HEK293 (cell line): ENCODE measurements at regions not wholly inside any gene's neighbourhood (a gene's known extent, or its start where the extent isn't known, plus 50 kb on each side); places are given as distances from the start of the nearest gene placed in this dataset.

Experiments used
- CTCF ChIA-PET: fragments of 350-600 bp; formaldehyde crosslinking; extraction: SDS; loops from one replicate; lab custom pipeline; 2021; ENCODE audit warnings: antibody characterized with exemption; lab: Yijun Ruan, JAX
- POLR2A ChIA-PET: fragments of 300-600 bp; formaldehyde crosslinking; extraction: SDS; loops from one replicate; lab custom pipeline; 2020; ENCODE audit warnings: antibody characterized with exemption, inconsistent platforms; lab: Yijun Ruan, JAX
- H3K27ac ChIP-seq: fragments of 200-500 bp; sonication (Bioruptor generic); 2 replicates; pipeline ENCODE4 v1.5.1; 2014; ENCODE audit warnings: low read depth, low read length, control low read depth, inconsistent platforms; ENCODE audit errors: extremely low read depth
- H3K36me3 ChIP-seq, 2 experiments: fragments of 200-500 bp in 1 of 2; sonication (Bioruptor generic) in 1 of 2; 1 replicate in 1 of 2; 2 replicates in 1 of 2; pipeline ENCODE4 v1.5.1; 2014 to 2017; ENCODE audit warnings: inconsistent platforms in 2 of 2, low read length in 2 of 2; ENCODE audit not compliant: control insufficient read depth in 2 of 2, insufficient read depth in 1 of 2
- H3K4me1 ChIP-seq: fragments of 200-500 bp; sonication (Bioruptor generic); 2 replicates; pipeline ENCODE4 v1.5.1; 2014; ENCODE audit warnings: mild to moderate bottlenecking, low read length, inconsistent platforms; ENCODE audit not compliant: control insufficient read depth, insufficient read depth
- H3K4me3 ChIP-seq: 2 replicates; pipeline ENCODE4 v1.5.1; 2011; ENCODE audit warnings: low read depth, mild to moderate bottlenecking, control low read depth, low read length, moderate library complexity
- H3K9me3 ChIP-seq: fragments of 200-500 bp; sonication (Bioruptor generic); 2 replicates; pipeline ENCODE4 v1.5.1; 2014; ENCODE audit warnings: low read depth, low read length, inconsistent platforms; ENCODE audit not compliant: control insufficient read depth, insufficient read depth
- GFI1B ChIP-seq: fragments of 450-650 bp; formaldehyde crosslinking; IDR thresholded peaks from 2 replicates; pipeline ENCODE4 v1.5.1; 2016; ENCODE audit warnings: missing biosample characterization, missing genetic modification characterization
- GLI2 ChIP-seq: fragments of 450-650 bp; formaldehyde crosslinking; IDR thresholded peaks from 2 replicates; pipeline ENCODE4; 2017; ENCODE audit warnings: missing biosample characterization, missing genetic modification characterization, low read depth, borderline replicate concordance
- SP7 ChIP-seq: fragments of 450-650 bp; formaldehyde crosslinking; IDR thresholded peaks from 2 replicates; pipeline ENCODE4 v1.5.1; 2016; ENCODE audit warnings: missing biosample characterization, missing genetic modification characterization
- ZIC2 ChIP-seq: fragments of 450-650 bp; formaldehyde crosslinking; IDR thresholded peaks from 2 replicates; pipeline ENCODE4 v1.5.1; 2016; ENCODE audit warnings: missing biosample characterization, missing genetic modification characterization
- ZNF24 ChIP-seq: fragments of 450-650 bp; formaldehyde crosslinking; IDR thresholded peaks from 2 replicates; pipeline ENCODE4 v1.5.1; 2016; ENCODE audit warnings: missing biosample characterization, missing genetic modification characterization
- ZNF311 ChIP-seq: fragments of 450-650 bp; formaldehyde crosslinking; IDR thresholded peaks from 2 replicates; pipeline ENCODE4 v1.5.1; 2017; ENCODE audit warnings: missing biosample characterization, missing genetic modification characterization, borderline replicate concordance
- ZNF391 ChIP-seq: fragments of 450-650 bp; formaldehyde crosslinking; IDR thresholded peaks from 2 replicates; pipeline ENCODE4 v1.5.1; 2016; ENCODE audit warnings: low read depth, missing biosample characterization, missing genetic modification characterization, borderline replicate concordance
- ZNF600 ChIP-seq: fragments of 450-650 bp; formaldehyde crosslinking; IDR thresholded peaks from 2 replicates; pipeline ENCODE4 v1.5.1; 2016; ENCODE audit warnings: missing biosample characterization, missing genetic modification characterization
- ZNF791 ChIP-seq: fragments of 450-650 bp; formaldehyde crosslinking; IDR thresholded peaks from 2 replicates; pipeline ENCODE4 v1.5.1; 2016; ENCODE audit warnings: missing biosample characterization, missing genetic modification characterization
- ZXDB ChIP-seq: fragments of 450-650 bp; formaldehyde crosslinking; IDR thresholded peaks from 2 replicates; pipeline ENCODE4 v1.5.1; 2016; ENCODE audit warnings: missing biosample characterization, missing genetic modification characterization
- TF ChIP-seq, protein P1 (sequence below): IDR thresholded peaks from 2 replicates; pipeline ENCODE4 v1.6.1; 2011; ENCODE audit warnings: mild to moderate bottlenecking, low read depth, low read length, borderline replicate concordance
- TF ChIP-seq, protein P2 (sequence below): fragments of 450-650 bp; formaldehyde crosslinking; IDR thresholded peaks from 2 replicates; pipeline ENCODE4 v1.5.1; 2016; ENCODE audit warnings: missing biosample characterization, missing genetic modification characterization
- TF ChIP-seq, protein P3 (sequence below): fragments of 450-650 bp; IDR thresholded peaks from 2 replicates; pipeline ENCODE4 v1.5.1; 2018; ENCODE audit warnings: missing biosample characterization, mild to moderate bottlenecking, missing genetic modification characterization
- TF ChIP-seq, protein P4 (sequence below): fragments of 450-650 bp; formaldehyde crosslinking; IDR thresholded peaks from 2 replicates; pipeline ENCODE4 v1.5.0; 2017; ENCODE audit warnings: missing biosample characterization, missing genetic modification characterization, borderline replicate concordance
- TF ChIP-seq, protein P5 (sequence below): fragments of 450-650 bp; formaldehyde crosslinking; IDR thresholded peaks from 2 replicates; pipeline ENCODE4 v1.5.1; 2016; ENCODE audit warnings: missing biosample characterization, missing genetic modification characterization, borderline replicate concordance
- TF ChIP-seq, protein P6 (sequence below): fragments of 450-650 bp; formaldehyde crosslinking; IDR thresholded peaks from 2 replicates; pipeline ENCODE4 v1.5.1; 2017; ENCODE audit warnings: missing biosample characterization, missing genetic modification characterization

DNA sequence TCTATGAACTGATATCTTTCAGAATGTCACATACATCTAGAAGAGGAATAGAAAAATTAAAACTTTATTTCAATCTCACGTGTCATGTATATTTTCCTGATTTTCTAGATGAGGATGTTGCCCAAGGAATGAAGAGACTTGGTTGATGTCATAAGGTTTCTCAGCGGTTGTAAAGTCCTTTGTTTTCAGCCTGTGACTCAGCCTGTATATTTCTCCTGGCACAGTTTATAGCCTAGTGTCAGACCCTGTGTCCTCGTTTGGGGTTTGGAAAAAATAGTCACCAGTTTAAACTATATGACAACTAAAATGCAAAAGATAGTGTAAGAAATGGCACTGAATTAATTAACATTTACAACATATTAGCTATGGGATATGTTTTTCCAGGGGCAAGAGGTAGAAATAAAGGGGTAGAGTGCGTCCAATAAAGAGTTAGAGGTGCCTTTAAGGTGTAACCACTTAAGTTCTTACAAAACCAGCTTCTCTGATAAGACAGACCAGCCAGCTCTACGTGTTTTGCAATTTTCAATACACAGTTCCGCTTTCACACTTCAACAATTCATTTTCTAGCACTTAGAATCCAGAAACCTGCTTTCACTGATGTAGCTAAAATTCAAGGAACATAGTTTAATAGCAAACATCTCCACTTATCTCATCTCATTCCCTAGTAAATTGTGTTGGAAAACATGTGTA, 1432.6 kb upstream of the TENM4 start:
- no peak for TF ChIP-seq GFI1B (tag by site-specific recombination)
- ChIA-PET CTCF (no interaction called here), POLR2A (no interaction called here)
- Histone ChIP-seq H3K9me3 (no peaks in the 10 kb centered on the region), H3K4me3 (no peak overlapping the region), H3K36me3 (no peaks in the 10 kb centered on the region), H3K27ac (no peak overlapping the region), H3K4me1 (no peaks in the 10 kb centered on the region)

DNA sequence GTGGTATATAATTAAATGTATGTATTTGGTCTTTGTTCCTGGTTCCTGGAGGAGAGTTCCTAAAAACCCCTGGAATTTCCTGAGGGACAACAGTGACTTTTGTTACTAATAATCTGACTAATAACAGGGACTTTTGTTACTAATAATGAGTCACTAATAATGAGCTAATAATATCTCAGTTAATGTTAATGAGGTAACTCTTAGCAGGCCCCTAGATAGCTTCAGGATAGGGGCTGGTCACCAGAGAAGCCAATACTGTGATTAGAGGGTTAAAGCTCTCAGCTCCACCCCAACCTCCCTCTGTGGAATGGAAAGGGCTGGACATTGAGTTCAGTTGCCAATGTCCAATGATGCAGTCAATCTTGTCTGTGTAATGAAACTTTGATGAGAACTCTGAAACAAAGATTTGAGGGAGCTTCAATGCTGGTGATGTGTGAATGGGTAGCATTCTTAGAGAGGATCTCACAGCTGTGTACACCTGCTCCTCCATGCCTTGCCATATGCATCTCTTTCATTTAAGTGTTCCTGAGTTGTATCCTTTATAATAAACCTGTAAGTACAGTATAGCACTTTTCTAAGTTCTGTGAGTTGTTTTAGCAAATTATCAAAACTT, 1431.4 kb upstream of the TENM4 start:
- no peaks in the 10 kb centered on the region for H3K36me3 ChIP-seq
- H3K4me3 ChIP-seq: no peak overlapping the region
- no peak overlapping the region for H3K27ac ChIP-seq
- H3K4me1 ChIP-seq: no peaks in the 10 kb centered on the region
- ChIA-PET POLR2A (no interaction called here), CTCF (no interaction called here)
- H3K9me3 ChIP-seq: no peaks in the 10 kb centered on the region
- TF ChIP-seq, protein P1, sequence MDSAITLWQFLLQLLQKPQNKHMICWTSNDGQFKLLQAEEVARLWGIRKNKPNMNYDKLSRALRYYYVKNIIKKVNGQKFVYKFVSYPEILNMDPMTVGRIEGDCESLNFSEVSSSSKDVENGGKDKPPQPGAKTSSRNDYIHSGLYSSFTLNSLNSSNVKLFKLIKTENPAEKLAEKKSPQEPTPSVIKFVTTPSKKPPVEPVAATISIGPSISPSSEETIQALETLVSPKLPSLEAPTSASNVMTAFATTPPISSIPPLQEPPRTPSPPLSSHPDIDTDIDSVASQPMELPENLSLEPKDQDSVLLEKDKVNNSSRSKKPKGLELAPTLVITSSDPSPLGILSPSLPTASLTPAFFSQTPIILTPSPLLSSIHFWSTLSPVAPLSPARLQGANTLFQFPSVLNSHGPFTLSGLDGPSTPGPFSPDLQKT: no peak
- TF ChIP-seq ZNF311 (tag by site-specific recombination) (no peak), ZXDB (tag by site-specific recombination) (no peak), ZNF600 (tag by site-specific recombination) (no peak), GLI2 (tag by site-specific recombination) (no peak), SP7 (tag by site-specific recombination) (no peak), ZNF24 (tag by site-specific recombination) (no peak), ZNF391 (tag by site-specific recombination) (no peak), ZIC2 (tag by site-specific recombination) (no peak), ZNF791 (tag by site-specific recombination) (no peak)
- TF ChIP-seq, protein P2, sequence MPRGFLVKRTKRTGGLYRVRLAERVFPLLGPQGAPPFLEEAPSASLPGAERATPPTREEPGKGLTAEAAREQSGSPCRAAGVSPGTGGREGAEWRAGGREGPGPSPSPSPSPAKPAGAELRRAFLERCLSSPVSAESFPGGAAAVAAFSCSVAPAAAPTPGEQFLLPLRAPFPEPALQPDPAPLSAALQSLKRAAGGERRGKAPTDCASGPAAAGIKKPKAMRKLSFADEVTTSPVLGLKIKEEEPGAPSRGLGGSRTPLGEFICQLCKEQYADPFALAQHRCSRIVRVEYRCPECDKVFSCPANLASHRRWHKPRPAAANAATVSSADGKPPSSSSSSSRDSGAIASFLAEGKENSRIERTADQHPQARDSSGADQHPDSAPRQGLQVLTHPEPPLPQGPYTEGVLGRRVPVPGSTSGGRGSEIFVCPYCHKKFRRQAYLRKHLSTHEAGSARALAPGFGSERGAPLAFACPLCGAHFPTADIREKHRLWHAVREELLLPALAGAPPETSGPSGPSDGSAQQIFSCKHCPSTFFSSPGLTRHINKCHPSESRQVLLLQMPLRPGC (tag by site-specific recombination): no peak
- TF ChIP-seq, protein P3, sequence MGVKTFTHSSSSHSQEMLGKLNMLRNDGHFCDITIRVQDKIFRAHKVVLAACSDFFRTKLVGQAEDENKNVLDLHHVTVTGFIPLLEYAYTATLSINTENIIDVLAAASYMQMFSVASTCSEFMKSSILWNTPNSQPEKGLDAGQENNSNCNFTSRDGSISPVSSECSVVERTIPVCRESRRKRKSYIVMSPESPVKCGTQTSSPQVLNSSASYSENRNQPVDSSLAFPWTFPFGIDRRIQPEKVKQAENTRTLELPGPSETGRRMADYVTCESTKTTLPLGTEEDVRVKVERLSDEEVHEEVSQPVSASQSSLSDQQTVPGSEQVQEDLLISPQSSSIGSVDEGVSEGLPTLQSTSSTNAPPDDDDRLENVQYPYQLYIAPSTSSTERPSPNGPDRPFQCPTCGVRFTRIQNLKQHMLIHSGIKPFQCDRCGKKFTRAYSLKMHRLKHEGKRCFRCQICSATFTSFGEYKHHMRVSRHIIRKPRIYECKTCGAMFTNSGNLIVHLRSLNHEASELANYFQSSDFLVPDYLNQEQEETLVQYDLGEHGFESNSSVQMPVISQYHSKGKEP (tag by site-specific recombination): no peak
- TF ChIP-seq, protein P4, sequence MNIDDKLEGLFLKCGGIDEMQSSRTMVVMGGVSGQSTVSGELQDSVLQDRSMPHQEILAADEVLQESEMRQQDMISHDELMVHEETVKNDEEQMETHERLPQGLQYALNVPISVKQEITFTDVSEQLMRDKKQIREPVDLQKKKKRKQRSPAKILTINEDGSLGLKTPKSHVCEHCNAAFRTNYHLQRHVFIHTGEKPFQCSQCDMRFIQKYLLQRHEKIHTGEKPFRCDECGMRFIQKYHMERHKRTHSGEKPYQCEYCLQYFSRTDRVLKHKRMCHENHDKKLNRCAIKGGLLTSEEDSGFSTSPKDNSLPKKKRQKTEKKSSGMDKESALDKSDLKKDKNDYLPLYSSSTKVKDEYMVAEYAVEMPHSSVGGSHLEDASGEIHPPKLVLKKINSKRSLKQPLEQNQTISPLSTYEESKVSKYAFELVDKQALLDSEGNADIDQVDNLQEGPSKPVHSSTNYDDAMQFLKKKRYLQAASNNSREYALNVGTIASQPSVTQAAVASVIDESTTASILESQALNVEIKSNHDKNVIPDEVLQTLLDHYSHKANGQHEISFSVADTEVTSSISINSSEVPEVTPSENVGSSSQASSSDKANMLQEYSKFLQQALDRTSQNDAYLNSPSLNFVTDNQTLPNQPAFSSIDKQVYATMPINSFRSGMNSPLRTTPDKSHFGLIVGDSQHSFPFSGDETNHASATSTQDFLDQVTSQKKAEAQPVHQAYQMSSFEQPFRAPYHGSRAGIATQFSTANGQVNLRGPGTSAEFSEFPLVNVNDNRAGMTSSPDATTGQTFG (tag by site-specific recombination): no peak
- TF ChIP-seq, protein P5, sequence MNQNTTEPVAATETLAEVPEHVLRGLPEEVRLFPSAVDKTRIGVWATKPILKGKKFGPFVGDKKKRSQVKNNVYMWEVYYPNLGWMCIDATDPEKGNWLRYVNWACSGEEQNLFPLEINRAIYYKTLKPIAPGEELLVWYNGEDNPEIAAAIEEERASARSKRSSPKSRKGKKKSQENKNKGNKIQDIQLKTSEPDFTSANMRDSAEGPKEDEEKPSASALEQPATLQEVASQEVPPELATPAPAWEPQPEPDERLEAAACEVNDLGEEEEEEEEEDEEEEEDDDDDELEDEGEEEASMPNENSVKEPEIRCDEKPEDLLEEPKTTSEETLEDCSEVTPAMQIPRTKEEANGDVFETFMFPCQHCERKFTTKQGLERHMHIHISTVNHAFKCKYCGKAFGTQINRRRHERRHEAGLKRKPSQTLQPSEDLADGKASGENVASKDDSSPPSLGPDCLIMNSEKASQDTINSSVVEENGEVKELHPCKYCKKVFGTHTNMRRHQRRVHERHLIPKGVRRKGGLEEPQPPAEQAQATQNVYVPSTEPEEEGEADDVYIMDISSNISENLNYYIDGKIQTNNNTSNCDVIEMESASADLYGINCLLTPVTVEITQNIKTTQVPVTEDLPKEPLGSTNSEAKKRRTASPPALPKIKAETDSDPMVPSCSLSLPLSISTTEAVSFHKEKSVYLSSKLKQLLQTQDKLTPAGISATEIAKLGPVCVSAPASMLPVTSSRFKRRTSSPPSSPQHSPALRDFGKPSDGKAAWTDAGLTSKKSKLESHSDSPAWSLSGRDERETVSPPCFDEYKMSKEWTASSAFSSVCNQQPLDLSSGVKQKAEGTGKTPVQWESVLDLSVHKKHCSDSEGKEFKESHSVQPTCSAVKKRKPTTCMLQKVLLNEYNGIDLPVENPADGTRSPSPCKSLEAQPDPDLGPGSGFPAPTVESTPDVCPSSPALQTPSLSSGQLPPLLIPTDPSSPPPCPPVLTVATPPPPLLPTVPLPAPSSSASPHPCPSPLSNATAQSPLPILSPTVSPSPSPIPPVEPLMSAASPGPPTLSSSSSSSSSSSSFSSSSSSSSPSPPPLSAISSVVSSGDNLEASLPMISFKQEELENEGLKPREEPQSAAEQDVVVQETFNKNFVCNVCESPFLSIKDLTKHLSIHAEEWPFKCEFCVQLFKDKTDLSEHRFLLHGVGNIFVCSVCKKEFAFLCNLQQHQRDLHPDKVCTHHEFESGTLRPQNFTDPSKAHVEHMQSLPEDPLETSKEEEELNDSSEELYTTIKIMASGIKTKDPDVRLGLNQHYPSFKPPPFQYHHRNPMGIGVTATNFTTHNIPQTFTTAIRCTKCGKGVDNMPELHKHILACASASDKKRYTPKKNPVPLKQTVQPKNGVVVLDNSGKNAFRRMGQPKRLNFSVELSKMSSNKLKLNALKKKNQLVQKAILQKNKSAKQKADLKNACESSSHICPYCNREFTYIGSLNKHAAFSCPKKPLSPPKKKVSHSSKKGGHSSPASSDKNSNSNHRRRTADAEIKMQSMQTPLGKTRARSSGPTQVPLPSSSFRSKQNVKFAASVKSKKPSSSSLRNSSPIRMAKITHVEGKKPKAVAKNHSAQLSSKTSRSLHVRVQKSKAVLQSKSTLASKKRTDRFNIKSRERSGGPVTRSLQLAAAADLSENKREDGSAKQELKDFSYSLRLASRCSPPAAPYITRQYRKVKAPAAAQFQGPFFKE (tag by site-specific recombination): no peak
- TF ChIP-seq, protein P6, sequence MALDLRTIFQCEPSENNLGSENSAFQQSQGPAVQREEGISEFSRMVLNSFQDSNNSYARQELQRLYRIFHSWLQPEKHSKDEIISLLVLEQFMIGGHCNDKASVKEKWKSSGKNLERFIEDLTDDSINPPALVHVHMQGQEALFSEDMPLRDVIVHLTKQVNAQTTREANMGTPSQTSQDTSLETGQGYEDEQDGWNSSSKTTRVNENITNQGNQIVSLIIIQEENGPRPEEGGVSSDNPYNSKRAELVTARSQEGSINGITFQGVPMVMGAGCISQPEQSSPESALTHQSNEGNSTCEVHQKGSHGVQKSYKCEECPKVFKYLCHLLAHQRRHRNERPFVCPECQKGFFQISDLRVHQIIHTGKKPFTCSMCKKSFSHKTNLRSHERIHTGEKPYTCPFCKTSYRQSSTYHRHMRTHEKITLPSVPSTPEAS (tag by site-specific recombination): no peak
